ENCODE measurements at regions not wholly inside any gene's neighbourhood (a gene's known extent, or its start where the extent isn't known, plus 50 kb on each side); places are given as distances from the start of the nearest gene placed in this dataset.

DNA sequence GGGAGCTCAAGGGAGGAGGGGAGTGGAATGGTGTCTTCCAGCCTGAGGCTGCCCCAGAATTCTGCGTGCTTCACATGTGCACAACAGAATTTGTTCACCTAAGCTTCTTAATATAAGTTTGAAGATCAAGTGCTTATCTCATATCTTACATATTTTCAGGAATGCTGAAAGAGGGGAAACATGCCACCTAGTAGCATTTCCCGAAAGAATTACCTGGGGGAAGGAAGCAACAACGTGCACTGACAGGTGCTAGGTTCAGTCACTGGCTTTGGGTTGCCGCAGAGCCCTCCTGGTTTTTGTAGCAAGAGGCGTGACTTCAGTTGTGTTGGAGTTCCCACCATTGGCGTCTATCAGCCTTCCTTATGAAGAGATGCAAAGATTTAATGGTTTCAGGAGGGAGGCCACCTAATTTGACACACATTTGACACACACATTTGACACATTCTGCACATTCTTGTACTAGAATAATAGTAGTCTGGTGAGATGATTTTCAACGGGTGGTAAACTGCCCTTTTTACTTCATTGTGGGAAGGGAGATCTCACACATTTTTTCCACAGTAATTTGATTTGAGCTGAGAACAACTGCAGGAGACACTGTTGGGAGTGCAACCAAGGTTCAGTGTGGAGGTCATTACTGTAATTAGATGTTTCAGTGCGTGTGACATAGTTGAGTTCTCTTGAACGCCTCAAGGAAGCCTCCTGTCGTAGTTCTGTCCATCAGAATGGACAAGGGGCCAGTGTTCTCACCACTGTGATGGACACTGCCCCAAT is 481.3 kb downstream of the CCDC171 start (continued):
- TF ChIP-seq, protein P1, sequence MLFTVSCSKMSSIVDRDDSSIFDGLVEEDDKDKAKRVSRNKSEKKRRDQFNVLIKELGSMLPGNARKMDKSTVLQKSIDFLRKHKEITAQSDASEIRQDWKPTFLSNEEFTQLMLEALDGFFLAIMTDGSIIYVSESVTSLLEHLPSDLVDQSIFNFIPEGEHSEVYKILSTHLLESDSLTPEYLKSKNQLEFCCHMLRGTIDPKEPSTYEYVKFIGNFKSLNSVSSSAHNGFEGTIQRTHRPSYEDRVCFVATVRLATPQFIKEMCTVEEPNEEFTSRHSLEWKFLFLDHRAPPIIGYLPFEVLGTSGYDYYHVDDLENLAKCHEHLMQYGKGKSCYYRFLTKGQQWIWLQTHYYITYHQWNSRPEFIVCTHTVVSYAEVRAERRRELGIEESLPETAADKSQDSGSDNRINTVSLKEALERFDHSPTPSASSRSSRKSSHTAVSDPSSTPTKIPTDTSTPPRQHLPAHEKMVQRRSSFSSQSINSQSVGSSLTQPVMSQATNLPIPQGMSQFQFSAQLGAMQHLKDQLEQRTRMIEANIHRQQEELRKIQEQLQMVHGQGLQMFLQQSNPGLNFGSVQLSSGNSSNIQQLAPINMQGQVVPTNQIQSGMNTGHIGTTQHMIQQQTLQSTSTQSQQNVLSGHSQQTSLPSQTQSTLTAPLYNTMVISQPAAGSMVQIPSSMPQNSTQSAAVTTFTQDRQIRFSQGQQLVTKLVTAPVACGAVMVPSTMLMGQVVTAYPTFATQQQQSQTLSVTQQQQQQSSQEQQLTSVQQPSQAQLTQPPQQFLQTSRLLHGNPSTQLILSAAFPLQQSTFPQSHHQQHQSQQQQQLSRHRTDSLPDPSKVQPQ (CRISPR knock-in tag; IDR thresholded peaks at IDR 0.05; ENCODE audit: borderline replicate concordance) = no peak
- TF ChIP-seq SAP30 (IDR thresholded peaks at IDR 0.05; ENCODE audit: borderline replicate concordance, insufficient read depth, low read depth, low read length, poor library complexity, severe bottlenecking) = no peak
- no peak for TF ChIP-seq POLR2B (IDR thresholded peaks at IDR 0.05; ENCODE audit: low read depth, partially characterized antibody)
- TF ChIP-seq HNRNPL (IDR thresholded peaks at IDR 0.05; ENCODE audit: low read depth, low read length) = no peak
- TF ChIP-seq HDAC2 (IDR thresholded peaks at IDR 0.05) = no peak
- TF ChIP-seq ZNF146 (CRISPR knock-in tag; IDR thresholded peaks at IDR 0.05; ENCODE audit: unreplicated experiment) = no peak
- TF ChIP-seq CREB1 (IDR thresholded peaks at IDR 0.05) = no peak
- TF ChIP-seq CREB1 (CRISPR knock-in tag; IDR thresholded peaks at IDR 0.05) = no peak

Data from K562 (cell line).